Activated CD4-positive, alpha-beta T cell treated with anti-CD3 and anti-CD28 coated beads, Interleukin-2, Interleukin-4, amounts not matched to agents 100 ng/mL and 50 ng/mL, durations not matched to agents 16 hours and 8 hours (primary cell): ENCODE measurements at regions not wholly inside any gene's neighbourhood (a gene's known extent, or its start where the extent isn't known, plus 50 kb on each side); places are given as distances from the start of the nearest gene placed in this dataset.

Source experiments
- DNase-seq: peaks from one replicate; pipeline ENCODE4 v3.0.0-alpha.2; 2020; ENCODE audit warnings: low spot score

DNA sequence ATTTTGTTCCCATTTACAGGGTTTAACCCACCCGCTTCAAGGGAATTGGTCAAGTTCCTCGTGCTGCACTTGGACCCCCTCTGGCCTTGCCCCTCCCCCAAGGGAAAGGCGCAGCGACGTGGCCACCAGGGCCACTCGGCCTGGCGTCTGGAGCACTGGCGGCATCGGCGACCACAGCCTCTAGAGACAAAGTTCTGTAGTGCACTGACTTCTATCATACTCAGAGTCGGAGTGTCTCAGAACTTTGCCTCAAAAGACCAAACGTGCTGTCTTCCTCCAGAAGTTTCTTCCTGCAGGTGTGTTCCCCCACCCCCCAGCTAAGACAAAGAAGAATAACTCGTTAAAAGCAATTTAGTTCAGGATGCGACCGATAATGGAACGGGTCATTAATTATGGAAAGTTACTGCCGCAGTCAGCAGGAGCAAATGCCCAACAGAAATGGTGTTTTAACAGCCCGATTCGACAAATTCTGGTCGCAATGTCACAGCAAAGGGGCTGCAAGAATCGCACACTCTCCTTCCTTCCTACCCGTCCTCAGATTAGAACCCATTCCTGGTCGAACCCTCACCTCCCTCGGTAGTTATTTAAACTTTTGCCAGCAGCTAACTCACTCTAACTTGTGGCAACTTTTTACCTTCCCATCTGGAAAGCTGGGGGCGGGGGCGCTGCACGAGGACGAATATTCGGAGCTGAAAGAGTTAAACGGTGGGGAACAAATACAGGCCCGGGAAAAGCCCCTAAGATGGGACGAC lies 202.1 kb upstream of the NFE2L3 start:
- DNase-seq = no peak

DNA sequence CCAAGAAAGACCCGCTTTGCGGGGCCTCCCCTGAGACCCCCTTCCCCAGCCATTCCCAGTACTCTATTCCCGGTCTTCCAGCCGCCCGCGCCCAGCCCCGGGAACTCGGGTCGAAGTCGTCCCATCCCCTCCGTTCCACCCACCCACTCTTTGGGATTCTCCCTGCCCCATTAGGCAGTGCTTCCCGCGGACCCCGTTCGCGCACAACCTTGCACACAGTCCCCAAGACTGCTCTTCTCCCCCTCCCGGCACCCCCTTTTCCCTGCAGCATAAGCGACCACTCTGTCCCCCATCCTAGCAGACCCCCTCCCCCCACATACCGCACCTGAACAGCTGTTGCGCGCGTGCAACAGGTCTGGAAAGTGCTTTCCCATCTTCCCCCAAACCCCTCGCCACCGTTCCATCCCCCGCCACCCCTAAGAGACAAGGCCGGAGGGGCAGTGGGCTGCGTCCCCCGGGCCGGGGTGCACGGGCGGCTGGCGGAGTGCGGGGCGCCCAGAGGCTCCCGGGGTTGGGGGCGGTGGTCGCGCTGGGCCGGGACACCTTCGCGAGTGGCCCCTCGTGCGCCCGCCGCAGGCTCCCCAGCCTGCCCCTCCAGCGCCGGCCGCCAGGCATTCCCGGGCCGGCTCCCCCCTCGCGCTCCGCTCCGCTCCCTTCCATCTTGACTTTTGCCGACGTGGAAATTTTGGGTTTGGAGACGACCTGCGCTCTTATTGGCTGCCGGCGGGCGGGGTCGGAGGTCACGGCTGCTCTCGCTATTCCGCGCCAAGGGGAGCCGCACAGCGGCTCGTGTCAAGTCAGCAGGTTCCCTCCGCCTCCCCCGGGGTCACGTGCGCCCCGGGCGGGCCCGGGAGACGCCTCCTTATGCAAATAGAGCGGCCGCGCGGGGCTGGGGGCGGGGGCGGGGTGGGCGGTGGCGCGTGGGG lies 201.2 kb upstream of the NFE2L3 start:
- peak; percentile 93 for DNase-seq

DNA sequence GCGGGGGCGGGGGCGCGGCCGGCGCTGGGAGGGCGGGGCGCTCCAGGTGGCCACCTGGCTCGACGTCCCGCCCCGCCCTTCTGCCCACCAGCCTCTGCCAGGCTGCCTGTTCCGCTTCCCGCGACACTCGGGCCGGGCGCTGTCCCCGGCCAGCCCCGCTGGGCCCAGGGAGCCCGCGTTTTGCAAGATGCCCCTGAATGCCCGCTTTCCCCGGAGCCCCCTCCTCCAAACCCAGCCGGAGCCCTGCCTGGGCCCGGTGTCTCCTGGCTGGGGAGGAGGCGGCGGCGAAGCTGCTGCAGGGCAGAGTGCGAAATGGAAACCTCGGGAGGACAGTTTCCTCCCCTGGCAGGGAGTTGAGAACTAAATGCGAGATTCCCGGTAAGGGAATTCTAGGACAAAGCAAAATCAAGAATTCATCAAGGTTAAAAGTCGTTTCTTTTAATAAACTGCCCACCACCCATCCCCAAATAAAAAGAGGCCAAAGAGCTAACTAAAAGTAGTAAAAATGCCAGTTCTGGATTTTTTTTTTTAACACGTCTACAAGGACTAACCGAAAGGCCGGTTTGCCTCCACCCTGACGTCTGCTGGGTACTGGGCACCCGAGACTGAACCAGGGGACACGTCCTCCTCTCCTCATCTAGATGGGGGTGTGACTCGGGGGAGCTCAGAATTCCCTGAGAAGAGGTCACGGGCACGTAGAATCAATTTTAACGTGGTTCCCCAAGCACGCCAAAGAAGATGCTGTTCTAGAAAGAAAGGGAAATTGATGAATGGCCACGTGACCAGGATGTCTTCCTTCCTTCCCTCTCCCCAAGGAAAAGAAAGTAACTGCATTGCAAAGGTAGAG lies 200.4 kb upstream of the NFE2L3 start:
- no peak for DNase-seq

DNA sequence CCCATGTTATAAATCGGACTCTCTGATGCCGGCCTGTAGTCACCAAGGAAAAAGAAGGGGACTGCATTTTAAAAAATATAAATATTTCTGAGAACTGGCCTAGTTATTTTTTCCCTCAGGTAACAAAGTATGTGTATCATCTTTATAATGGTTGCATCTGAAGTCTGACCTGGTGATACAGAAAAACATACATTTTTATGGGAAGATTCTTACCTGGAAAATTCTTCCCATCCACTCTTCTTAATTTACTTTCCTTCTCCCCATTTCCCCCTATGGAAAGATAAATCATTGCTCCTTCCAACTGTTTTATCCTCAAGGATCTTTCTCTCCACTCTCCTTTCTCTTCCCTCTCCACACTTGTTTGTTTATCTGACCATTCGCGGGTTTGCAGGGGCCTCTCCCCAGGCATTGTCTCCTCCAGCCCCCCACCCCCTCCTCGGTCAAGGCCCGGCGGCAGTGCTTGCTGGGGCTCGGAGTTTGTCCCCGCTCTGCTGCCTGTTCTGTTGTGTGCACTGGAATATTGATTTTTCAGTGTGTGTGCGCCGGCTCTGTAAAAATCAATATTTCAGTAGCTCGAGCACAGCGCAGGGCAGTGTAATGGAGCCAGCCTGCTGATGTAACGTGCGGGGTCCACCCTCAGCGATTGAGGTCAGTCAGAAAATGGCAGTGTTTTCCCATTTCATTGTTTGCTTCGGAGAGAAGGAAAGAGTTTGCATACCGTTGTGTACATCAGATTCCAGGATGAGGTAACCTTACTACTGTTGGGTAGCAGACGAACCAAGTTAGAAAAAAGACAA lies 199.5 kb upstream of the NFE2L3 start:
- no peak for DNase-seq

DNA sequence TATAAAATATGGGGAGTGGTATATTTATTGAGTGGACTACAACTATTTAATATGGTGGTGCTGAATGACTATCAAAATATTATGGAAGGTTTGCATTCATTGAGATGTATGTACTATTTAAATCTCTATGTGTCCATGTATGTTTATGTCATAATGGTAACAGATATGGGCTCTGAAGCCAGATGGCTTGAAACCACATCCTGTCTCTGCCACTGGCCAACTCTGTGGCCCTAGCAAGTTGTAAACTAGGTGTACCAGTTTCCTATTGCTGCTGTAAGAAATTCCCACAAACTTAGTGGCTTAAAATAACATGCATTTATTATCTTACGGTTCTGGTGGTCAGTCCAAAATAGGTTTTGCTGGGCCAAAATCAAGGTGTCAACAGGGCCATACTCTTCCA lies 198.1 kb upstream of the NFE2L3 start:
- no peak for DNase-seq

DNA sequence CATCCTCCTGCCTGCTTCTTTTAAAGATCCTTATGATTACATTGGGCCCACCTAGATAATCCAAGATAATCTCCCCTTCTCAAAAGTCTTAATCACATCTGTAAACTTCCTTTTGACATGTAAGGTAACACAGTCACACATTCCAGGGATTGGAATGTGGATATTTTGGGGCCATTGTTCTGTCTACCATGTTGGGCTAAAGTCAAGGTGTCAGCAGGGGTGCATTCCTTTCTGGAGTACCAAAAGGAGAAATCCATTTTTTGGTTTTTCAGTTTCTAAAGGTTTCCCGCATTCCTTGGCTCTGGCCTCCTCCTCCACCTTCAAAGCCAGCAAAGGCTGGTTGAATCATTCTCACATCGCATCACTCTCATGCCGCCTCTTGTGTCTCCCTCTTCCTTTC lies 197.6 kb upstream of the NFE2L3 start:
- DNase-seq = no peak

DNA sequence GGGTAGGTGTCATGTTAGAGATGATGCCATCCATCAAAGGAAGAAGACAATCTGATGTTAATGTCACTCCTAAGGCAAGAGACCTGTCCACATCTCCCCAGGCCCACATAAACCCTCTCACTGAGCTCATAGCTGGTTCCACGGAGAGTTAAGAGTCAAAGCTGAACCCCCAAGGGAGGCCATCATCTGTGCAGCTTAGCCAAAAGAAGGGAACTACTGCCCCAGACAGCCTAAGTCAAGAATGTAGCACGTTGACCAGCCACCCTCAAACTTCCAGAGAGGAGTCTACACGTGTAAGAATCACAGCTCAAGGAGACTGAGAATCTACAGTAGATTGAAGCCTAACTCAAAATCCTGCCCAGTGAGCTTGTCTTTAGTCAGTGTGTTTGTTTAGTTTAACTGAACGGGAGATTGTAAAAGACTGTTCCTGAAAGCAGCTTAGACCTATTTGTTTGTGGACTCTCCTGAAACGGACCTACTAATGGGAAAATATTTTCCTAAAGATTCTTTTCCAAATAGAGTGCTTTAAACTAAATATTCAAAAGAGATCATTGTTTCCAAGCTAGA lies 192.7 kb upstream of the NFE2L3 start:
- DNase-seq = no peak

DNA sequence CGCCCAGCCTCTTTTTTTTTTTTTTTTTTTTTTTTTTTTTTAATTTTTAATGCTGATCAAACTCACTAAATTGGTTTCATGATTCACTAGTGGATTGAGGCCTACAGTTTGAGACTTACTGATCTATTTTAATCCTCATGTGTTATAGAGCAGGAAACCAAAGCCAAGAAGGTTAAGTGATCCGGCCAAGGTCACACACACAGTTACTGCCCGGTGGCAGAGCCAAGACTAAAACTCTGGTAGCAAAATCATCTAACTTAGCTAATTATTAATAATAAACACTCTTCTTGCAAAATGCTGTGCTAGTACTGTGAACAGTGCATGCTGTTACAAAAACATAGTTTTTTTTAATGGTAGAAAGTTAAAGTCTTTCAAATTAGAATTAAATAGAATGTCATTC lies 188.3 kb upstream of the NFE2L3 start:
- DNase-seq = no peak

DNA sequence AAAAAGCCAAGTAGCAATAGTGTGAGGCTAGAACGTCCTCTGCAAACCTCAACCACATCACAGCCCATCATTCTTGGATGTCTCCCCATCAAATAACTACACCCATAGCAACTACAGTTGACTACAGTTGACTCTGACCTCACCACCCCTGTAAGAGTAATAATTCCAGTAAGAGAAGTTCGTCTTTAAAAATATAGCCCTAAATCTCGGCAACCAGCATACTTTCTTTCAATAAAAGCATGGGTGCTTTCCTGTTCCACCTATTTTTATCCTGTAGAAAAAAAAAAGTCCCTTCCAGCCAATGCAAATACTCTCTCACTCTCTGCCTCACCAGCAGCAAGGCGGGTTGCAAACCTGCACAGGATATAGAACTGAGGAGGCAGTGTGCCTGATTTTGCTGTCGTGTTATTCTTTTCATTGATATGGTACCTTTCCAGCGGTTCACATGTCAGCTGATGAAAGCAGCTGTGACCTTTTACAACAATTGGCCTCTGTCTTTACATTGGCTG lies 187.5 kb upstream of the NFE2L3 start:
- DNase-seq = no peak

DNA sequence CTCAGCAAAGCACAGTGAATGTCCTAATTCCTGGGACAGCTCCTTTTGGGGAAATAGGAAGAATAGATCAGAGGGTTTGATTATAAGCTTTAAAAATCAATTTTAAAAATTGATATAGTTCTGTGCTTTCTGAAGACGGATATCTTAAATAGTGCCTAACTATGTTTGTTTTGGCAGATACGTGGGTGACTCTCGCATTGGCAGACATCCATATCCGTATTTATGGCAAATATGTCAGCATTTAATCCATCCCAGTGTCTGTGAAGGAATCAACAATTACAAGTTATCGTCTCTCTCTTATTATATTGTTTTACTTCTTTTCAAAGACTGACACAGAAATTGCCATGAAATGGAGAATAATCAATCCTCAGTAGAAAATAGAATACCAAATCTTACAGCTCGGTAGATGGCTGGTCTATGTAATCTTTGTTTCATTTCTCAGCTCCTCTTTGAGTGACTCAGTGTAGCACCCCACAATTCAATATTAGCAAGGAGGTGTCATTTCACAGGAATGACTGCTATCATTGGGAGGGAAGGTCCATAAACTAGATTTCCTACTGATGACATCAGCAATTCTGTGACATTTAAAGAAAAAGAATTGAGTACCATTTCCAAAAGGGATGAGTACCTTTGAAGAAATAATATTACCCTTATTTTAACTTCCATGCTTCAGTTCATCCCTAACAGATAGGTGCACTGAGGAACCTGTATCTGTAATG lies 186.4 kb upstream of the NFE2L3 start:
- DNase-seq = no peak

DNA sequence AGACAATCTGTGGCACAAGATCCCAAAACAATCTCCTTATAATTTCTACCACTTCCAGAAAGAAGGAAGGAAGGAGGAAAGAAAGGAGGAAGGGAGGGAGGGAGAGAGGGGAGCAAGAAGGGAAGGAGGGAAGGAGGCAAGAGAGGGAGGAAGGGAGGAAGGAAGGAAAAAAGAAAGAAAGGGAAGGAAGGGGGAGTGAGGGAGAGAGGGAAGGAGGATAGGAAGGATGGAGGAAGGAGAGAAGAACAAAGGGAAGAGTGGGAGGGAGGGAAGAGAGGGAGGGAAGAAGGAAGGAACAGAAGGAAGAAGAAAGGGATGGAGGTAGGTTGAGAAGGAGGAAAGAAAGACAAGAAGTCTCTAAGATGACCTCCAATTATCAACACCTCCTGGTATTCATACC lies 185.5 kb upstream of the NFE2L3 start:
- DNase-seq = no peak

DNA sequence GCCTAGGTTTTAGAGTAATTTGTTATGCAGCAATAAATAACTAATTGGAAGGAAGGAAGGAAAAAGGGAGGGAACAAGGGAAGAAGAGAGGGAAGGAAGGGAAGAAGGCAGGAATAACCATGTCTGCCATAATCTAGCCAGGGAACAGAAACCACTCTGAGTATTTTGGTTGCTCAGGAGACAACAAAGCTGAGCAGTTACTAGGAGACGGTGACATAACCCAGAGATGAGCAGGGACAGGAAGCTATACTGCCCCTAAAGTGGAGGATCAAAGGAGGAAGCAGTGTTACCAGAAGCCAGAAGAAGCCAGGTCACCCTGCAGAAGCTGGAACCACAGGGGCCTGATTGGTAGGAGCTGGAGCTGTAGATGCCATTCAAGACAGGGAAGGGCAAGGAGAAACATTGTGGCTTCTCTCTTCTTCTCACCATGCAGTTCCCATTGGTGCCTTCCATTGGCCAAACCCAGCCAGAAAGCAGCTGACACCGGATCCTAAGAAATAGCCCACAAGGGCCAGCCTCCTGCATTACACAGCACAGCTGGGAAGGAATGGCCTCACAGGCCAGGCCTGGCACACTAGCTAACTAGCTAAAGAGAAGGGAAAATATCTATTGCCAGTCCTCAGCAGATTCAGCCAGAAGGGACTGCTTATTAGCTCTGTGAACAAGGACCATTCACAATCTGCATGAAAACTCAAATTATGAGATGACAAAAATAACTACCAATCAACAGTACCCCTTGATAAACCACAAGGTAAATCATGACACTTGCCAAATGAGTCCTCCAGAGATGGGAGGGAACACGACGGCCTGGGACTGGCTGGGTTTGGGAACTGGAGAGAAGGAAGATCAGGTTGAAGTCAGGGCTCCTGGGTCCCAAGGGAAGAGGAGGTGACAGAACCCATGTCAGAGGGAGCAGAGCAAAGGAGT lies 184.5 kb upstream of the NFE2L3 start:
- peak; percentile 45 for DNase-seq

DNA sequence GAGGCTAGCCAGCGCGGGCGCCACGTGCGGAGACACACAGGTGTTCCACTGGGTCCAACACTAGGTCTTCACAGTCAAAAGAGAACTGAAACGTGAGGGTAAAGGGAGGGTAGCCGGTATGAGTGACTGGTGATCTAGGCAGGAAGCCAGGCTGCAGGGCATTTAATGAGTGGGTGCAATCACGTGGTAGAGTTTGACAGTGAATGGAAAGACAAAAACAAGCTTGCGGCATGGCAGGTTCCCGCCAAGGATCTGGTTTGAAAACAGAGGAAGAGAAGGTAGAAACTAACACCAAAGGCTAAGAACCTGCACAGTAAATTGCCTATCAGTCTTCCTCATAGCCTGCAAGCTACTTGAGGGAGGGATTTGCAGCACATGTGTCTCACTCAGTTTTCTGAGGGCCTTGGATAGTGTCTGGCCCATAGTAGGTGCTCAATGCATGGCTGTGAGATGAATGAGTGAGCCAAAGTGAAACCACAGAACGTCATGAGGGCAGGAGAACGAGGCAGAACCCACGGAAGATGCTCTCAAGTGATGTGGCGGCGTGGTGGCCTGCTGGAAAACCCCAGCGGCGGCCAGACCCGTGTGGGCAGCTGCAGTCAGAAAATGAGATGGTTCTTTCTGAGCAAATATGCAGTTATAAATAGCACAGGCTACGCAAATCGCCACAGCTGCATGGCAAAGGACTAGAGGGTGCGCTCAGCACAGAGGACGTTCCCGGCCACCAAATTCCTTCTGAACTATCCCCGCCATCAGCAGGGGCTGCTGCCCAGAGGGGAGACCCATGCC lies 183.6 kb upstream of the NFE2L3 start:
- DNase-seq = peak; percentile 93

DNA sequence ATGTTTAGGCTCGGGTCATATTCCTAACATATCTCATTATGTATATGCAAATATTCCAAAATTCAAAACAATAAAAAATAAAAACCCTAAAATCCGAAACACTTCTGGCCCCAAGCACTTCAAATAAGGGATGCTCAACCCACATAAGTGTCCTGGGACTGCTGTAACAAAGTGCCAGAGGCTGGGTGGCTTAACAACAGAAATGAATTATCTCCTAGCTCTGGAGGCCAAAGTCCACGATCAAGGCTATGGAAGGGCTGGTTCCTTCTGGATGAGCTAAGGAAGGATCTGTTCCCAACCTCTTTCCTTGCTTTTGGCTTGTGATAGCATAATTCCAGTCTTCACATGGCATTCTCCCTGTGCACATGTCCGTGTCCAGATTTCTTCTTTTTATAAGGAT lies 181.6 kb upstream of the NFE2L3 start:
- DNase-seq = no peak

DNA sequence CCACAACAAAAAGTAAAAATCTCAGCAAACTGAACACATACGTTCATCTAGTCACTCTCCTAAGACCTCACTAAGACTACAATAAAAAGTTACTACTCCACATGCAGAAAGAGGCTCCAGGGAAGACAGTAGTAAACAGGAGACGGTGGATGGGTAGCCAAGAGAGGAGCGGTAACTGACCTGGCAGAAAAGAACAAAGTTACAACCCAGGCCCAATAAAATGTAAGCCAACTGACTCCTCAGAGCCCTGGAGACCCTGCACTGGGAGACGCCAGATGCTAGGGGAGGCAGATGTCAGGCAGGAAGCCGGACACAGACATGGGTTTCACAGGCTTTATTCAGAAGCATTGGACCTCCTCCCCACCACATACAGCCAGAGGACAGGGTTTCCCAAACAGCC lies 181.1 kb upstream of the NFE2L3 start:
- no peak for DNase-seq

DNA sequence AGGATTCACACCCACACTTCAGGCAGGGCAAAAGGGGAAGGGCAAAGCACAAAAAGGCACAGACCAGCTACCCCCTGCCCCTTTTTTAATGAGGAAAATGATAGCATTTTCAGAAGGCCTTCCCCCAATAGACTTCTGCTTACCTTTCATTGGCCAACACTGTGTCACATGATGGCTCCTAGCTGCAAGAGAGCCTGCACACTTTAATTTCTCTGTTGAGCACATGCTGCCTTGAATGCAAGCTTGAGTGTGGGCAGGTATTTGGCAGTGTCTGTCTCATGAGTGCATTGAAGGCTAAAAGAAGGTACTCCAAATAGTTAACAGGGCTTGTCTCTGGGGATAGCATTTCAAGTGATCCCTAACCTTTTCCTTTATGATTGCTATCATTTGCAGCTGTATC lies 175.4 kb upstream of the NFE2L3 start:
- no peak for DNase-seq

DNA sequence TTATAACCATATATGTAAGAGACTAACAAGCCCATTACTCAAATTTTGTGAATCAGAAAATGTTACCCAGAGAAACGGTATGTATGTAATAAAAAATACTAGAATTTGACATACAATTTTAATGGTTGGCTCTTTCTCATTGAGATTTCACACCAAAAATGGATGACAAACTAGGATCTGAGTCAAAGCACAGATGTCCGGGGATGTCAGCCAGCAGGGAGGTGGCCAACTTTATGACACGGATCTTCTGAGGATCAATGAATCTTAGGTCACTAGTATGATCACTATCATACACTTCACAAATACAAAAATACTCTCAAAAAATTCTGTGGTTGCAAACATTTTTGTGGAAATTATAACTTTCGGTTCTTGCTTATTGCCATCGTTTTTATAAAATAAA lies 173.5 kb upstream of the NFE2L3 start:
- DNase-seq = no peak

DNA sequence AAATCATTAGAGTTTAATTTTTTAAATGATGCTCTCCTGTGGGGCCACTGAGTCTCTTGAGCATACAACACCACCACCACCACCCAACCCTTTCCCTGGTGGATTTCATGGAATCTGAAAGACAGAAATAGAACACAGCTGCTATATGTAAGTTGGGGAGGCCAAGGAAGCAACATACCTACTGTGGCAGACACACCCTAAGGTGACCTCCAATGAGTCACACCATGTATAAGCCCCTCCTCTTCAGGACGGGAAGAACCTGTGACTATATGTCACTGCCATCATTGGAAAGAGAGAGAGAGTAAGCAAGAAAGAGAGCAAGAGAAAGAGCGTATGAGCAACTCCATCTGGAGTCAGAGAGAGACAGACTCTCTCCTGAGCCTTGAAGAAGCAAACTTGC lies 172.4 kb upstream of the NFE2L3 start:
- no peak for DNase-seq

DNA sequence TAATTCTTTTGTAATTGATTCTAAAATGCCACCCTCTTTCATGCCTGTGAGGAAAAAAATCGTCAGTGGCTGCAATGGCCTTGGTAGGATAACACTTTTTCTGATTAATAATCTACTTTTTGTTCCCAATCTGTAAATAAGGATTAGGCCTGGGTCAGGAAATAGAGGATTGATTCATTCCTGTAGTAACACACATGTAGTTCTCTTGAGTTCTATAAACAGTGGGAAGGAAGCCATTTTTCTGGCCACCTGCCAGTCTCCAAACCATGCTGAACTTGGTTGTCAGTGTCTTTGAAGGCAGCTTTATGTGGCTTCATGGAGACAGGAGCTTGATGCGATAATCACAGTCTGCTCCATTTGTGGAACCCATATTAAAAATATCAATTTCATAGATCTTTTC lies 169.3 kb upstream of the NFE2L3 start:
- DNase-seq = no peak
